HG03196 (cell line): ENCODE measurements at regions not wholly inside any gene's neighbourhood (a gene's known extent, or its start where the extent isn't known, plus 50 kb on each side); places are given as distances from the start of the nearest gene placed in this dataset.

Experiments used
- ATAC-seq: cut with Tn5 transposase; IDR thresholded peaks from one replicate; pipeline ENCODE4 v1.9.1; 2021; ENCODE audit not compliant: unreplicated experiment

GRCh38 chr5:174664180-174664850, 60.1 kb upstream of the MSX2 start:
- no peak for ATAC-seq

DNA sequence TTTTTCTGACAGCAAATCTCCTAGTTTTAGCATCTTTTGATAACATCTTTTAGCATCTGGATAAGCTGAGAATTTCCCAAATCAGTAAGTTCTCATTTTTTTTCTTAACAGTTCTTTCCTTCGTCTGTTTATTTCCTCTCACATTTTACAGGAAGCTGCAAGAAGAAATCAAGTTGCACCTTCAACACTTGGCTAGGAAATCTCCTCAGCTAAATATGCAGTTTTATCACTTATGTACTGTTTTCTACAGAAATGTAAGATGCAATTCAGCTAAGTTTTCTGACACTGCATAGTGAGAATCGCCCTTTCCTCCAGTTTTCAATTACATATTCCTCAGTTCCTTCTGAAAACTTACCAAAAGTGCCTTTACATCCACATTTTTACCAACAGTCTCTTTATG, 59.0 kb upstream of the MSX2 start:
- ATAC-seq, result no peak

DNA sequence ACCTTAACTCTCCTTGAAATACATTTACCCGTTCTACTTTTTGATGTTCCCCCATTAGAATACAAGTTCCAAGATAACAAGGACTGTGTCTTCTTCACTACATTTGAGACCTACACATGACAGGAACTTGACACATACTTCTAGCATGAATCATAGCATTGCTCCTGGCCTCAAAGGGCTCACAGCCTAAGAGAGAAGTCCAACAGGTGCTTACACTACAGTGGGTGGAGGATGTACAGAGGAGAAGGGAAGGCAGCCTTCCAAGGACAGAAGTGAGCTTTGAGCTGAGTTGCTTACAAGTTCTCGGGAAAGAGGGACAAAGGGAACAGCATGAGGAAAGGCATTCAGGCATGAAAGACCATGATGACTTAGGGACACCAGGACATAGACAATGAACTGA, 56.9 kb upstream of the MSX2 start:
- no peak for ATAC-seq

- ATAC-seq, result no peak
Observed at GRCh38 chr5:174668349-174668748, 56.0 kb upstream of the MSX2 start.
